Thyroid gland (tissue), 4 donors: ENCODE measurements at regions not wholly inside any gene's neighbourhood (a gene's known extent, or its start where the extent isn't known, plus 50 kb on each side); places are given as distances from the start of the nearest gene placed in this dataset.

ENCODE experiments used
- POLR2A ChIP-seq, 2 donors: fragments of 450-650 bp; IDR thresholded peaks; one replicate each; pipeline ENCODE4 v1.6.1; 2017; ENCODE audit warnings: antibody characterized with exemption in 2 of 2, mild to moderate bottlenecking in 2 of 2, moderate library complexity in 1 of 2
- TF ChIP-seq, protein P1 (sequence below), 6 experiments: fragments of 200-600 bp in 3 of 6; fragments of 450-650 bp in 3 of 6; sonication (generic) in 3 of 6; IDR thresholded peaks; one replicate each; pipeline ENCODE4 v1.5.1; 2016 to 2019; ENCODE audit warnings: antibody characterized with exemption in 6 of 6, mild to moderate bottlenecking in 2 of 6, inconsistent platforms in 1 of 6, moderate library complexity in 1 of 6

DNA sequence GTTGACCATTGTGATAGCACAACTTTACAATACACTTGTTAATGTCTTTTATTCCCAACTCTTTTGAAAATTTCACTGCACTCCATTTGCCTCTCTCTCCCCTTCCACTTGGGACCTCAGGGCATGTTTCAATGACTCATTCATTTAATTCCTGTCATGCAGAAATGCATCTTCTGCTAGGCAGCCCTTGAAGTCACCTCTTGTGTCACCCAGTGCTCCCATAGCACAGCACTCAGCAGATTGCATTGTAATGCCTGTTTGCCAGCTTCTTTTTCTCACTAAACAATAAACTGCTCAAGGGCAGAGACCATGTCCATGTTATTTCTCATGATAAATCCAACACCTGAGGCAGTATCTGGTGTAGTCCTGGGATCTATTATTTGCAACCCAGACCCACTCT lies 85.9 kb upstream of the ACSL3 start:
- TF ChIP-seq, protein P1, sequence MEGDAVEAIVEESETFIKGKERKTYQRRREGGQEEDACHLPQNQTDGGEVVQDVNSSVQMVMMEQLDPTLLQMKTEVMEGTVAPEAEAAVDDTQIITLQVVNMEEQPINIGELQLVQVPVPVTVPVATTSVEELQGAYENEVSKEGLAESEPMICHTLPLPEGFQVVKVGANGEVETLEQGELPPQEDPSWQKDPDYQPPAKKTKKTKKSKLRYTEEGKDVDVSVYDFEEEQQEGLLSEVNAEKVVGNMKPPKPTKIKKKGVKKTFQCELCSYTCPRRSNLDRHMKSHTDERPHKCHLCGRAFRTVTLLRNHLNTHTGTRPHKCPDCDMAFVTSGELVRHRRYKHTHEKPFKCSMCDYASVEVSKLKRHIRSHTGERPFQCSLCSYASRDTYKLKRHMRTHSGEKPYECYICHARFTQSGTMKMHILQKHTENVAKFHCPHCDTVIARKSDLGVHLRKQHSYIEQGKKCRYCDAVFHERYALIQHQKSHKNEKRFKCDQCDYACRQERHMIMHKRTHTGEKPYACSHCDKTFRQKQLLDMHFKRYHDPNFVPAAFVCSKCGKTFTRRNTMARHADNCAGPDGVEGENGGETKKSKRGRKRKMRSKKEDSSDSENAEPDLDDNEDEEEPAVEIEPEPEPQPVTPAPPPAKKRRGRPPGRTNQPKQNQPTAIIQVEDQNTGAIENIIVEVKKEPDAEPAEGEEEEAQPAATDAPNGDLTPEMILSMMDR (IDR thresholded peaks at IDR 0.05): no peak
- TF ChIP-seq POLR2A (IDR thresholded peaks at IDR 0.05): no peak
